GM12878 (cell line): ENCODE measurements at regions not wholly inside any gene's neighbourhood (a gene's known extent, or its start where the extent isn't known, plus 50 kb on each side); places are given as distances from the start of the nearest gene placed in this dataset.

Experiments
- ATAC-seq: fragments of 200-7000 bp; cut with Tn5 transposase; 3 replicates; pipeline ENCODE4 v1.9.1; 2020; ENCODE audit warnings: mild to moderate bottlenecking, moderate library complexity
- BruUV-seq: library from RNA; stranded (reverse); fragments of 400-500 nt; replicated peaks from 2 replicates; lab custom pipeline; 2021; lab: Mats Ljungman, UMichigan
- CTCF ChIA-PET: fragments of 300-600 bp; sonication (Branson Sonifier 250); formaldehyde crosslinking; extraction: SDS; loops from one replicate; lab custom pipeline; 2021; ENCODE audit warnings: inconsistent platforms; lab: Yijun Ruan, JAX
- POLR2A ChIA-PET: fragments of 350-600 bp; formaldehyde crosslinking; extraction: SDS; loops from one replicate; lab custom pipeline; 2021; ENCODE audit warnings: inconsistent platforms; lab: Charles Lee
- RAD21 ChIA-PET: fragments of 300-600 bp; sonication (Branson Sonifier 250); formaldehyde crosslinking; loops from one replicate; lab custom pipeline; 2023; ENCODE audit warnings: antibody characterized with exemption; ENCODE audit not compliant: unreplicated experiment; lab: Charles Lee
- SMC1A ChIA-PET: fragments of 300-600 bp; sonication (Branson Sonifier 250); formaldehyde crosslinking; loops from one replicate; lab custom pipeline; 2023; ENCODE audit not compliant: unreplicated experiment, uncharacterized antibody; lab: Charles Lee
- DNase-seq: peaks from one replicate; pipeline ENCODE4 v3.0.0-alpha.2; 2011; ENCODE audit warnings: low read depth, low spot score
- FAIRE-seq: peaks from 3 replicates; lab custom pipeline; 2011; peaks lifted over from hg19 to GRCh38; lab: Jason Lieb, UNC
- H2AFZ ChIP-seq: 2 replicates; pipeline ENCODE4 v1.6.0; 2011; ENCODE audit warnings: low read depth, low read length, control low read depth; ENCODE audit not compliant: control insufficient read depth
- H3K27ac ChIP-seq: 2 replicates; pipeline ENCODE4 v1.5.1; 2011; ENCODE audit warnings: control low read depth; ENCODE audit not compliant: control insufficient read depth, insufficient read depth
- H3K27me3 ChIP-seq, 2 experiments: replicated peaks in 1 of 2; 2 replicates each; pipeline versions ENCODE4 v1.6.0 to v1.6.1; 2011; ENCODE audit warnings: low read length in 1 of 2; ENCODE audit not compliant: control insufficient read depth in 2 of 2, insufficient read depth in 2 of 2
- H3K36me3 ChIP-seq, 2 experiments: 2 replicates each; pipeline ENCODE4 v1.5.1; 2011; ENCODE audit warnings: low read length in 1 of 2; ENCODE audit not compliant: control insufficient read depth in 2 of 2, insufficient read depth in 2 of 2
- H3K4me1 ChIP-seq: 2 replicates; pipeline ENCODE4 v1.6.1; 2011; ENCODE audit warnings: mild to moderate bottlenecking, low read length, moderate library complexity, mixed read lengths; ENCODE audit not compliant: control insufficient read depth, insufficient read depth
- H3K4me2 ChIP-seq: 2 replicates; pipeline ENCODE4 v1.6.0; 2011; ENCODE audit warnings: control low read depth; ENCODE audit not compliant: control insufficient read depth, insufficient read depth
- H3K4me3 ChIP-seq: fragments of 200-600 bp; sonication (generic); 2 replicates; pipeline ENCODE4 v1.5.1; 2016
- H3K79me2 ChIP-seq: 2 replicates; pipeline ENCODE4 v1.6.0; 2011; ENCODE audit warnings: low read length; ENCODE audit not compliant: control insufficient read depth, insufficient read depth
- H3K9ac ChIP-seq: 2 replicates; pipeline ENCODE4 v1.8.0; 2011; ENCODE audit warnings: low read length, control low read depth, mixed read lengths; ENCODE audit not compliant: control insufficient read depth, insufficient read depth
- H3K9me3 ChIP-seq: replicated peaks from 3 replicates; pipeline ENCODE4 v1.5.1; 2011; ENCODE audit warnings: mild to moderate bottlenecking, low read length; ENCODE audit not compliant: control insufficient read depth, insufficient read depth
- H4K20me1 ChIP-seq: 2 replicates; pipeline ENCODE4 v1.6.0; 2011; ENCODE audit not compliant: control insufficient read depth, insufficient read depth
- MTA2 ChIP-seq: fragments of 450-650 bp; IDR thresholded peaks from 2 replicates; pipeline ENCODE4 v1.6.1; 2016; ENCODE audit warnings: low read depth, mild to moderate bottlenecking, moderate library complexity
- SREBF2 ChIP-seq: IDR thresholded peaks from 2 replicates; pipeline ENCODE4 v1.6.1; 2012; ENCODE audit warnings: mild to moderate bottlenecking, low read length
- ZNF592 ChIP-seq: fragments of 450-650 bp; IDR thresholded peaks from 2 replicates; pipeline ENCODE4 v1.6.1; 2017; ENCODE audit warnings: mild to moderate bottlenecking, moderate library complexity
- WGBS: methylation state at CpG from one replicate; pipeline ENCODE4 v1.1.6; 2016; ENCODE audit warnings: low lambda C conversion rate; ENCODE audit not compliant: insufficient replicate concordance, insufficient coverage; ENCODE audit errors: missing lambda C conversion rate; 5-methylcytosine and 5-hydroxymethylcytosine counted together
- in situ Hi-C: fragments of 300-500 bp; cut with MboI; formaldehyde crosslinking; loops from 9 replicates; pipeline ENCODE4 v1.14.3; 2018; ENCODE audit warnings: mixed read lengths
- intact Hi-C: fragments of 100-400 bp; cut with micrococcal nuclease; formaldehyde crosslinking; loops from one replicate; pipeline ENCODE4 v1.14.2; 2022; ENCODE audit not compliant: unreplicated experiment

- in situ Hi-C loops (no loop called here), intact Hi-C loops (no loop called here)
- Histone ChIP-seq H3K9ac (no peak overlapping the region), H2AFZ (no peak overlapping the region), H3K4me1 (peaks cover 6% of the 10 kb centered on the region), H3K4me2 (no peak overlapping the region), H4K20me1 (no peaks in the 10 kb centered on the region), H3K9me3 (no peaks in the 10 kb centered on the region), H3K79me2 (no peaks in the 10 kb centered on the region), H3K27me3 (no peaks in the 10 kb centered on the region), H3K27ac (no peak overlapping the region), H3K4me3 (no peak overlapping the region), H3K36me3 (no peaks in the 10 kb centered on the region)
- RAD21 ChIA-PET = interaction anchor here (2.3 kb wide), 1 partner anchor 20 kb away, joined by 6 read pairs; no protein-coding TSS in a partner anchor
- no peak for FAIRE-seq
- TF ChIP-seq SREBF2 = no peak
- no peak for TF ChIP-seq MTA2
- TF ChIP-seq ZNF592 = no peak
- SMC1A ChIA-PET = interaction anchor here (0.6 to 1.0 kb wide), 2 partner anchors 22 to 26 kb away, joined by 3 read pairs; no protein-coding TSS in a partner anchor
- no peak for DNase-seq
- CTCF ChIA-PET = interaction anchor here (0.6 kb wide), 1 partner anchor 13 kb away, joined by 3 read pairs; no protein-coding TSS in a partner anchor
- POLR2A ChIA-PET = no interaction called here
- BruUV-seq = no TSS peak
- no peak for ATAC-seq
- WGBS = 24% methylated on average over 5 of the region's 5 CpGs
Observed at GRCh38 chr1:116253566-116254382, 119.3 kb upstream of the ATP1A1 start.
